ENCODE measurements at regions not wholly inside any gene's neighbourhood (a gene's known extent, or its start where the extent isn't known, plus 50 kb on each side); places are given as distances from the start of the nearest gene placed in this dataset.

DNA sequence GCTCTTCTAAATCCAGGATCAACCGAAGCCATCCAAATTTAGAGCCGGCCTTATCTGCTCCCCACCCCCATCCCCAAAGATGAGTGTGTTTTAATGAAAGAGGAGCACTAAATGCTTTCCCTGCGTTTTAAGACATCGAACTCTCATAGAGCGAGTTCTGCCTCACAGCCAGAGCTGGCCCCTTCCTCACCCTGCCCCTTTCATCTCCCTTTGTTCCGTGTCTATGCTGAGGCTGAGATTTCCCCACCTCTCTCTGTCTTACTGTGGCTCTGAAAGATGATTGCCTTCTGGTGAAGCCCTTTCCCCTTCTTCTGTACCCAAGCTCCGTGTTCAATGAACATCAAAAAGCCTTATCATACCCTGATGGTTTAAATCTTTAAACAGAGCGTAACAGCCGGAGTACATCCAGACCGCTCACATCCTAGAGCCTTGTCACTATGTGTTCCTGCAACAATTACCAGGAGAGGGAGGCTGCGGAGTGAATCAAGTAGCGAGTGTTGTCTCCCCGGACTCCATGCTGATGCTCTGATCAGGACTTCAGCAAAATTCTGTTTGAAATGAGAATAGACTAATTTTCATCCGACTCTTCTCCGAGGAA lies 110.1 kb downstream of the ZNF326 start:
- ATAC-seq (ENCODE audit: insufficient read depth, low read depth) (no peak), DNase-seq (no peak)
- no peaks in the 10 kb centered on the region; the same call in 1 of the 2 replicates for H3K4me1 ChIP-seq (ENCODE audit: insufficient read depth, low read length)
- no peak overlapping the region for H3K4me2 ChIP-seq (ENCODE audit: insufficient read depth, low read length)
- no peak overlapping the region for H3K9ac ChIP-seq (ENCODE audit: low read depth, low read length)
- H3K27me3 ChIP-seq (ENCODE audit: insufficient read depth, low read length, poor library complexity): peaks cover 2% of the 10 kb centered on the region
- no peaks in the 10 kb centered on the region for H3K36me3 ChIP-seq (ENCODE audit: insufficient read depth, low read length)
- H3K9me3 ChIP-seq (ENCODE audit: insufficient read depth, low read length, severe bottlenecking): no peaks in the 10 kb centered on the region
- H2AFZ ChIP-seq (ENCODE audit: low read depth, low read length): no peak overlapping the region
- H3K79me2 ChIP-seq (ENCODE audit: insufficient read depth, low read length): no peaks in the 10 kb centered on the region
- TF ChIP-seq EZH2 (IDR thresholded peaks at IDR 0.05; ENCODE audit: borderline replicate concordance, low read depth, low read length, severe bottlenecking): no peak
- TF ChIP-seq, protein P1, sequence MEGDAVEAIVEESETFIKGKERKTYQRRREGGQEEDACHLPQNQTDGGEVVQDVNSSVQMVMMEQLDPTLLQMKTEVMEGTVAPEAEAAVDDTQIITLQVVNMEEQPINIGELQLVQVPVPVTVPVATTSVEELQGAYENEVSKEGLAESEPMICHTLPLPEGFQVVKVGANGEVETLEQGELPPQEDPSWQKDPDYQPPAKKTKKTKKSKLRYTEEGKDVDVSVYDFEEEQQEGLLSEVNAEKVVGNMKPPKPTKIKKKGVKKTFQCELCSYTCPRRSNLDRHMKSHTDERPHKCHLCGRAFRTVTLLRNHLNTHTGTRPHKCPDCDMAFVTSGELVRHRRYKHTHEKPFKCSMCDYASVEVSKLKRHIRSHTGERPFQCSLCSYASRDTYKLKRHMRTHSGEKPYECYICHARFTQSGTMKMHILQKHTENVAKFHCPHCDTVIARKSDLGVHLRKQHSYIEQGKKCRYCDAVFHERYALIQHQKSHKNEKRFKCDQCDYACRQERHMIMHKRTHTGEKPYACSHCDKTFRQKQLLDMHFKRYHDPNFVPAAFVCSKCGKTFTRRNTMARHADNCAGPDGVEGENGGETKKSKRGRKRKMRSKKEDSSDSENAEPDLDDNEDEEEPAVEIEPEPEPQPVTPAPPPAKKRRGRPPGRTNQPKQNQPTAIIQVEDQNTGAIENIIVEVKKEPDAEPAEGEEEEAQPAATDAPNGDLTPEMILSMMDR (IDR thresholded peaks at IDR 0.05; ENCODE audit: borderline replicate concordance, extremely low read depth, low read length, poor library complexity, severe bottlenecking): no peak
- no peak overlapping the region for H3K27ac ChIP-seq (ENCODE audit: low read length)
- no peaks in the 10 kb centered on the region for H4K20me1 ChIP-seq (ENCODE audit: insufficient read depth, low read length)
- H3K4me3 ChIP-seq (ENCODE audit: low read depth in 1 of 2, low read length in 2 of 2): no peak overlapping the region

DNA sequence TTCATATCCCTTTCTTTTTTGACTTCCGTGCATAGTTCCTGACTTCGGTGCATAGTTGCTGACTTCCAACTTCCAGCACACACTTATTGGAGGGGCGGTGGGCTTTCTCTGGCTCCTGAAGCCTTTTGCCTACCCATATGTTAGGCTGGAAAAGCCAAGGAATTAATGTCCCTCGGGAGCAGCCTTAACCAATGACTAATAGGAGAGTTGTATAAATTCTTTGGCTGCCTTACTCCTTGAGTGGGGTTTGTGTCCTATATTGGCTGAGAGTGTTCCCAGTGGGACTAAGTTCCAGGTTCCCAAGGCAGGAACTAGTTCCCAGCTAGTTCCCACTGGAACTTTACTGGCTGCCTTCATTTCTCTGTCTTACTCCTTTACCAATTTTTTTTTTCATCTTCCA lies 105.7 kb downstream of the ZNF326 start:
- TF ChIP-seq, protein P1 (IDR thresholded peaks at IDR 0.05; ENCODE audit: borderline replicate concordance, extremely low read depth, low read length, poor library complexity, severe bottlenecking): no peak
- TF ChIP-seq EZH2 (IDR thresholded peaks at IDR 0.05; ENCODE audit: borderline replicate concordance, low read depth, low read length, severe bottlenecking): no peak
- ATAC-seq (ENCODE audit: insufficient read depth, low read depth) (no peak), DNase-seq (no peak)
- no peaks in the 10 kb centered on the region for H3K27me3 ChIP-seq (ENCODE audit: insufficient read depth, low read length, poor library complexity)
- H3K9me3 ChIP-seq (ENCODE audit: insufficient read depth, low read length, severe bottlenecking): no peaks in the 10 kb centered on the region
- no peak overlapping the region for H3K4me3 ChIP-seq (ENCODE audit: low read depth in 1 of 2, low read length in 2 of 2)
- no peak overlapping the region for H3K4me2 ChIP-seq (ENCODE audit: insufficient read depth, low read length)
- no peaks in the 10 kb centered on the region for H3K79me2 ChIP-seq (ENCODE audit: insufficient read depth, low read length)
- H3K4me1 ChIP-seq (ENCODE audit: insufficient read depth, low read length): no peaks in the 10 kb centered on the region
- H4K20me1 ChIP-seq (ENCODE audit: insufficient read depth, low read length): no peaks in the 10 kb centered on the region
- H3K36me3 ChIP-seq (ENCODE audit: insufficient read depth, low read length): no peaks in the 10 kb centered on the region
- no peak overlapping the region for H3K9ac ChIP-seq (ENCODE audit: low read depth, low read length)
- no peak overlapping the region for H2AFZ ChIP-seq (ENCODE audit: low read depth, low read length)
- H3K27ac ChIP-seq (ENCODE audit: low read length): no peak overlapping the region

DNA sequence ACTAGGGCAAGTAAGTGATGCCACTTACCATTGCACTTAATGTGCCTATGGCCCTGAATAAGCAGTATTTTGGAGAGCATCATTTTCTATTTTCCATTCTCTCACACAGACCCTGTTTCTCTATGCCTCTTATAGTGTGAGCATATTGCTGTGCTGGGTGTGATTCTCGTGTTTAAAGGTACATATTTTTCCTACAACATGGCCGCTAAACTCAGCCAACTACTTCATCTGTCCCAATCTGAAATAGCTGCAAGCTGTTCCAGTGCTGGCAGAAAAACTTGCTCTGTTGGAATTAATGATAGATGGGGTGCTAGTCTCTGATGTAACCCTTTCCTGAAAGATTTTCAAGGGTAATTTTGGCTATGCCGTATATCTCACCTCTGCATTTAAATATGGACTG lies 97.5 kb downstream of the ZNF326 start:
- TF ChIP-seq EZH2 (IDR thresholded peaks at IDR 0.05; ENCODE audit: borderline replicate concordance, low read depth, low read length, severe bottlenecking): no peak
- TF ChIP-seq, protein P1 (IDR thresholded peaks at IDR 0.05; ENCODE audit: borderline replicate concordance, extremely low read depth, low read length, poor library complexity, severe bottlenecking): no peak
- no peak for ATAC-seq (ENCODE audit: insufficient read depth, low read depth)
- Histone ChIP-seq H3K79me2 (ENCODE audit: insufficient read depth, low read length) (no peaks in the 10 kb centered on the region), H3K4me3 (ENCODE audit: low read depth in 1 of 2, low read length in 2 of 2) (no peak overlapping the region), H3K9ac (ENCODE audit: low read depth, low read length) (no peak overlapping the region), H3K27me3 (ENCODE audit: insufficient read depth, low read length, poor library complexity) (no peaks in the 10 kb centered on the region), H2AFZ (ENCODE audit: low read depth, low read length) (no peak overlapping the region), H3K4me2 (ENCODE audit: insufficient read depth, low read length) (no peak overlapping the region), H3K27ac (ENCODE audit: low read length) (no peak overlapping the region), H3K9me3 (ENCODE audit: insufficient read depth, low read length, severe bottlenecking) (no peaks in the 10 kb centered on the region), H3K4me1 (ENCODE audit: insufficient read depth, low read length) (no peaks in the 10 kb centered on the region), H4K20me1 (ENCODE audit: insufficient read depth, low read length) (no peaks in the 10 kb centered on the region), H3K36me3 (ENCODE audit: insufficient read depth, low read length) (no peaks in the 10 kb centered on the region)
- DNase-seq: no peak

Measured in DND-41 (cell line).